ENCODE measurements at regions not wholly inside any gene's neighbourhood (a gene's known extent, or its start where the extent isn't known, plus 50 kb on each side); places are given as distances from the start of the nearest gene placed in this dataset.

DNA sequence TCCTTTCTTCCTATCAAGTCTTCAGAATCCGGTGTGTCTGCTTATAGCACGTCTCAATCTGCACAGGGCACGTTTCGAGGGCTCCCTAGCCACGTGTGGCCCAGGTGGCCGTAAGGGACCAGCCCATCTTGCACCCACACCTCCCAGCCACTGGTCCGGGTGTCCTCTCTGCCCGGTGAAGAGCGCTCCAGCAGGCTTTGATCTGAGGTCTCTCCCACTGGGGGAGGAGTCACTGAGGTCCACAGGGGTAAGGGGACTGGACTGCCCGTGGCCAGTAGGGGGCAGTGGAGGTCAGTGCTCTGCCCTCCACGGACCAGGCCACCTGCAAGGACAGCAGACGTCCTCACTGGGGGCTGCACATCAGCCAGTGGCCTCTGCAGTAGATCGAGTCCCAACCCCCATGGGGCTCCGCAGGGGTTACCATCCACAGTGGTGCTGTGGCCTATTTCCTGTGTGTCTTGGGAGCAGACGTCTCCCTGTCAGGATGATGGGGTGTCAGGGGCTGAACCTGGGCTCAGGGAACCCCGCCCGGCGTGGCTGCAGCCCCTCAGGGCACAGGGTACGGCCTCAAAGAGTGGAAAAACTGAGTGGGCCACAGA lies 204.1 kb upstream of the CIBAR2 start:
- no peak for DNase-seq

GRCh38 chr16:85316944-85317343 lies 204.7 kb upstream of the CIBAR2 start:
- DNase-seq = no peak

GRCh38 chr16:85317704-85318103 lies 205.4 kb upstream of the CIBAR2 start:
- no peak for DNase-seq

DNA sequence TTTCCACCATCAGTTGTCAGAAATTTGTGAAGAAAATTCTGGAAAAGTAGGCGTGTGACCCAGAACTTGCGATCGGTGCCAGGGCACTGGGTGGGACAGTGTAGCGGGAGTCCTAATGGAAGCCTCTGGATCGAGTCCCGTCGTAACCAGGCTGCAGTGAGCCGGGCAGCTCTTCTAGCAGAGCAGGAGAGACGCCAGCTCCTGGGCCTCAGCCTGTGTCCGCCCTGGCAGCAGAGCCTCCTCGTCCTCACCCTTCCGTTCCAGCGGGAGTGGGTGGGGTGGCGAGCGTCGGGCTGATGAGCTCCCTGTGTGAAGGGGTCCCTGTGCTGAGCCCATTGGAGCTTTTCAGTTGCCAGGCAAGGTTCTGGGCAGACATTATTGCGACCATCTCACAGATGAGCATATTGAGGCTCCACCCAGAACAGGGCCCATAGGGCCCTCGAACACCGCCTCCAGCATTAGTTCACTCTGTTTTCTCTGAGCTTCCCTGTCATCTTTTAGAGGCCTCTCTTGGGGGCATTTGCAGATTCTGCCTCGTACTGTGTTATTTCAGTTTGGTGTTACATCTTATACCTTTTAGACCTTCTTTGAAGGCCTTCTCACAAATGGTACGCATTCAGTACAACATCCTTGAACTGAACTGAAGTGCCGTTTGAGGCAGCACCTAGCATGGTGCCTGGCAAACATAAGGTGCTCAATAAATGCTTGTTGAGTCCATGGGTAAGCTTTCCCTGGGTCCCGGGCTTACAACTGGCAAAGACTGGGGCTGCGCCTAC lies 207.1 kb upstream of the CIBAR2 start:
- no peak for DNase-seq

GRCh38 chr16:85319984-85320440 lies 207.7 kb upstream of the CIBAR2 start:
- DNase-seq = no peak

- no peak for DNase-seq
Measured at GRCh38 chr16:85320677-85321385, 208.6 kb upstream of the CIBAR2 start.

- no peak for DNase-seq
Measured at GRCh38 chr16:85321509-85322271, 209.4 kb upstream of the CIBAR2 start.

DNA sequence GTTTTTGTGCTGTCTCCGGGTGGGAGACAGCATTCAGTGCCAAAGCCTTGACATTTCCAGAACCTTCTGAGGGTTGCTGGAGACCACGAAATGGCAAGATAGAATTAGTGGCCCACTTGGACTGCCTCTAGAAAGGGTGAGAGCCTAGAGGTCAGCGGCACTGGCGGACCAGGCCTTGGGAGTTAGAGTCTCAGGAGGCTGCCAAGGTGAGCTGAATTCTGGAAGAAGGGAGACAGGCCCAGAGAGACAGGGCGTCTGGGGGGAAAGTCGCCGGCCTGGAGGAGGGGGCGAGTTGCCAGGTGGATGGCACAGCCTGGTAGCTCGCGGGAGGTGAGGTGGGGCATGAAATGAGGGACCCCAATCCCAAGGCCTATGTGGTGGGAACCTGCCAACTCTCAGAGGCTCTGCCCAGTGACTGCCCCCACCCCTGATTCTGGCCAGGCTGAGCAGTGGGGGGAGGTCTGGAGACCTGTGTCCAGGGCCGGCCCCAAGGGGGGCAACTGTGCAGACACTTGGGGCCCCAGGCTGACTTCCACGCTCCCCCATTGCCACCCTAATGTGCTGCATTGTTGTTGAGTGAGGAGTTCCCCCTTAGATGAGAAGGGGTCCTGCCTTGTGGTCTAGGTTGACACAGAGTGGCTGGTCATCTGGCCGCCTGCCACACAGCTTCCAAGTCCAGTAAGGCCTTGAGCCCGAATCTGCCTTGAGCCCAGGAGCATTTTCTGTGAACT lies 211.1 kb upstream of the CIBAR2 start:
- DNase-seq = no peak

DNA sequence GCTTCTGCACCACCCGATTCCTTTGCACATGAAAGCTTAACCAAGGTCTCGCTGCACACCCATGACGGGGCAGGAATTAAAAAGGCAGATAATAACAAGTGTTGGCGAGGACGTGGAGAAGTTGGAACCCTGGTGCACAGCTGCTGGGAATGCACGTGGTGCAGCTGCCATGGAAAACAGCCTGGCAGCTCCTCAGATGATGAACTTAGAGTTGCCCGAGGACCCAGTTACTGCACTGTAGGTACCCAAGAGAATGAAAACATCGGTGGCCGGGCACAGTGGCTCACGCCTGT lies 211.6 kb upstream of the CIBAR2 start:
- no peak for DNase-seq

DNA sequence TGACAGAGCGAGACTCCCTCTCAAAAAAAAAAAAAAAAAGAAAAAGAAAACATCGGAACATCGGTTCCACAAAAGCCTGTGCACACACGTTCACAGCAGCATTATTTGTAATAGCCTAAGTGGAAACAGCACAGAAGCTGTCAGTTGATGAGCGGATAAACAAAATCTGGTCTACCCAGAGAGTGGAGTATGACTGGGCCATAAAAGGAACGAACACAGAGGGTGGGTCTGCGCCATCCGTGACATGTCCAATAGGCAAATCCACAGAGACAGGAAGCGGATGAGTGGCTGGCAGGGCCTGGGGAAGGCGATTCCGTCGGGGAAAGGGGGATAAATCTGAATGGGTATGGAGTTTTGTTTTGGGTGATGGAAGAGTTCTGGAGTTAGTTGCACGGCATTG lies 212.2 kb upstream of the CIBAR2 start:
- no peak for DNase-seq

DNA sequence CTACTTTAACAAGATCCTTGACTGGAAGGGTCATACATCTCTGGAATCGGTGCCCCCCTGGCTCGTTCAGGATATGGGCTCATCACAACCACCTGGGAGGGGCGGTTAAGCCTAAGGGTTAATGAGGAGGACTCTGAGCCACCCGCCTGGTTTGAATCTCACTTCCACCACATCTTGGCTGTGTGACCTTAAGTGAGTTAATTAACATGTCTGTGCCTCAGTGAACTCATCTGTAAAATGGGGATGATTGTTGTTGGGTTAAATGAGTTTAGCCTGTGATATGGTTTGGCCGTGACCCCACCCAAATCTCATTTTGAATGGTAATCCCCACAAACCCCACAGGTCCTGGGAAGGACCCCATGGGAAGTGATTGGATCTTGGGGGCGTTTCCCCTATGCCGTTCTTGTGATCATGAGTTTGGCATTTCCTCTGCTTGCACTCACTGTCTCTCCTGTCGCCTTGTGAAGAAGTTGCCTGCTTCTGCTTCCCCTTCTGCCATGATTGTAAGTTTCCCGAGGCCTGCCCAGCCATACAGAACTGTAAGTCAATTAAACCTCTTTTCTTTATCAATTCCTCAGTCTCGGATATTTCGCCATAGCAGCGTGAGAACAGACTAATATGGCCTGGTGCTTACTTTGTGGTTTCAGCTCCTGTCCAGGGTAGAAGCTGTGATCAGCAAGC lies 214.0 kb upstream of the CIBAR2 start:
- no peak for DNase-seq

DNA sequence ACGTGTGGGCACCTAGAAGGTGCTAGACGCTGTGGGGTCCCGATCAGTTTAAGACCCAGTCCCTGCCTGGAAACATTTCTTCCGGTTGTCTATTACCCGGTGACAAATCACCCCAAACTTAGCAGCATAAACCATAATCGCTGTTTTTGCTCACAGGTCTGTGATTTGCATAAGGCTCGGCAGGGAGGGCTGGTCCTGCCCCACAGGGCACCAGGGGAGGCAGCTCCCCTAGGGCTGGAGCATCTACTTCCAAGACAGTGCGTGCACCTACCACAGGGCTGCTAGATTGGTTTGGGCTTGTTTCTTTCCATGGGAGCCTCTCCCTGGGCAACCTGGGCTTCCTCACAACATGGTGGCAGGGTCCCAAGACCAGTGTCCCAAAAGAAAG lies 214.5 kb upstream of the CIBAR2 start:
- DNase-seq = no peak

DNA sequence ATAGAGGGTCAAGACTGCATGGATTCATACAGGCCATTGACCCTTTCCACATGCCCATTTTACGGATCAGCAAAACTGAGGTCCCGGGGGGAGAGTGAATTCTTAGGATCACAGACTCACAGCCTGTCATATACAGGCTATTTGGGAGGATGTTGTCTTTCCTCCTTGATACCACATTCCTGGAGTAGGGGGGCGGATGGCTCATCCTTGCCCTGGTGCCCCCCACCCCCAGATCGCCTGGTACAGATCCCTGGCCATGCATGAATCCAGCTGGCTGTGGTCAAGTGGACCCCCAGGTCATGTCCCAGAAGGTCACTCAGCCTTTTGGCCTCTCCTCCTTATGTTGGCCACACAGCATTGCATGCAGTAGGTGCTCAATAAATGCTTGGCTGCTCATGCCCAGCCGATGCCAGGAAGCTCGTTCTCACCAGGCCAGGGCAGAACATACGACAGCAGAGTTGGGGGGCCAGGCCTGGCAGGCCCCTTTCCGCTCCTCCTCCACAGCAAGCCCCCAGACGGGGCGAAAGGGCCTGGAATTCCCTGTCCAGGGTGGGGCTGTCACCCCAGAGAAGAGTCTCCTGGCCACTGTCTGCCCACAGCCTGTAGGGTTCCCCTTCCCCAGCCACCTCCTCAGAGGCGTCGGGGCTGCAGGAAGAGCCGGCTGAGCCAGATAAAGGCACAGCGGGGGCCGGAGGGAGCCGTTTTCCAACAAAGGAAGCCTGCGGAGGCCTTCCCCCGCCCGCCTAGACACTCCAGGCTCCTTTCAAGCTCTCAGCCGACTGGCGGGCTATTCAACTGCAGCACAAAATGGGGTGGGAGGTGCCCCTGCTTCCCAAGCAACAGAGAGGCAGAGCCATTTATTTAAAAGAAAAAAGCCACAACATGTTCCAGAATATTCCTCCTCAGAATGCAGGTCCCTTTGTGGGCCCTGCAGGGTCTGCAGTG lies 215.7 kb upstream of the CIBAR2 start:
- peak; percentile 89 for DNase-seq

GRCh38 chr16:85328676-85329058 lies 216.4 kb upstream of the CIBAR2 start:
- peak; percentile 83 for DNase-seq

DNA sequence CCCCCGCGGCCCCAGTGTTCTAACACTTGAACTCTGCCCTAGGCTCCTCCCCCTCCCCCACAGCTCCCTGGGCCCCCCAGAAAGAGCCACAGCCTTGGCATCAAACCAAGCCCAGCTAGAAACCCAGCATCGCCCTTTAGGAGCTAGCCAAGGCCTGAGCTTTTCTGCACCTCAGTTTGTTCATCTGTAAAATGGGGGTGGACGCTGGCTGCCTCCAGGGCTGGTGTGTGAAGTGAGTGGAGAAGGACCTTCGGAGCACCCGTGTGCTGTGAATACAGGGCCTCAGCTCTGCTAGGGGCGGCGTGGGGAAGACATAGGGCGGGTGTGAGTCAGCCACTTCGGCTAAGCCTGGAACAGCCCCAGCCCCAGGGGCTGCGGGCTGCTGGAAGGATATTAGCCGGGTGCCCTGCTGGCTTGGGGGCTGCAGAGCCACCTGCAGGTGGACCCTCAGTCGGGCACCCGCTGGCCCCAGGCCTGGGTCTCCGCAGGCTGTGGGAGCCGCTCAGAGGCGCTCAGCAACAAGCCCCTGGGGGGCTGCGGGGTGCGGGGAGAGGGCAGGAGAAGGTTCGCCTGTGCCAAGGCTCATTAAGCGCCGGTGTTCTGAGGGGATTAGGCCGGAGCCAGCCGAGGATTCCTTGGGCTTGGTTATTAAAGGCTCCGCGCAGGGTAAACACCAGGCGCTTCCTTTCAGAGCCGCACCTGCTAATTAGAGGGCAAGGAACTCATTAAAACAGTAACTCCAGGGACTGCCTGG lies 217.0 kb upstream of the CIBAR2 start:
- peak; percentile 78 for DNase-seq

DNA sequence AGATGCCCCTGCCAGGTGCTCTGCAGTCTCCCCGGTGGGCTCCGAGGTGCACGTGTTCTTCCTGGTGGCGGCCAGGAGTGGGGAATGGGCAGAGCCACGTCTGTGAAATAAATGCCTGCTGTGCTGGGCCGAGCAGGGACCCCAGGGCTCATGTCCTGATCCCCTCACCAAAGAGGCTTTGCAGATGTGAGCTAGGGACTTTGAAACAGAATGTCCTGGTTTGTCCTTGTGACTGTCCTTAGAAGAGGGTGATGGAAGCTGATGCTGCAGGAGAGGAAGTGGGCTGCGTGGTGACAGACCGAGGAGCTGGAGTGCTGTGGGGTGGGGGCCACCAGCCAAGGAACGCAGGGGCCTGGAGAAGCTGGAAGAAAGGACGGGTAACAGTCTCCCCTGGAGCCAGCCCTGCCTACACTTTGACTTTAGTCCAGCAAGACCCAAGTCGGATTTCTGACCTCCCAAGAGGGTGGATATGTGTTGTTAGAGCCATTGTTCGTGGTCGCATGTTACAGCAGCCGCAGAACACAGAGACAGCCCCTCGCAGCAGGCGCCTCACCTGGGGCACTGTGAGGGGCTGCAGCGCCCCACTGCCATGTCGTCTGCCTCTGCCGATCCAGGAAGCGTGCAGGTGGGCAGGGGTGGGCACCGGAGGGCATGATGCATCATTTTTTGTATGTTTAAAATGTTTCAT lies 217.9 kb upstream of the CIBAR2 start:
- DNase-seq = no peak

GRCh38 chr16:85330694-85331188 lies 218.5 kb upstream of the CIBAR2 start:
- peak; percentile 58 for DNase-seq

DNA sequence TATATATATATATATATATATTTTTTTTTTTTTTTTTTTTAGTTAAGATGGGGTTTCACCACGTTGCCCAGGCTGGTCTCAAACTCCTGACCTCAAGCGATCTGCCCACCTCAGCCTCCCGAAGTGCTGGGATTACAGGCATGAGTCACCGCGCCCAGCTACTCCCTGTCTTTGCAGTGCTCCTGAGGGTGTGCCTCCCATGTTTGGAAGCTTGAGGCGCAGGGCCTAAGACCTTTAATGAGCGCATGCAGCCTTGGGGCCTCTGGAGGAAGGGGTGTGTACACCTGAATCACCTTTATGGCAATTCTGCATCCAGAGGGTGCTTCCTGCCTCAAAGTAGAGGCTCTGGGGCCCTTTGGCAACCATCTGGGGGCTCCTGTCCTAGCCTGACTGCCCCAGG lies 219.4 kb upstream of the CIBAR2 start:
- no peak for DNase-seq

DNA sequence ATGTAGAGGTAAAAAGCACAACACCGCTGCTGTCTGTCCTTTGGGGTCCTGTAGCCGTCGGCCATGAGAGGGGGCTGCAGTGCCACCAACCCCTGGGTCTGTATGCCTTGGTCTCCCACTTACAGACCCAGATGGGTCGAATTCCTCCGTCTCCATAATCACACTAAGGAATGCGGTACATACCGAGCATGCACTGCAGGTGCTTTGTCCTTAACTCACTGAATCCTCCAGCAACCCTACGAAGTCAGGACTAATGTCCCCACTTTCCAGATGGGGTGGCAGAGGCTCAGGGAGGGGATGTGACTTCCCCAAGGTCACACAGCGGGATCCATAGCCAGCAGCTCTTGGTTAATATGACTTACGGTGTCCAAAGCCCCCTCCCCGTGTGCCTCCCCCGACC lies 219.9 kb upstream of the CIBAR2 start:
- DNase-seq = no peak

- DNase-seq = no peak
Measured at GRCh38 chr16:85333337-85333736, 221.1 kb upstream of the CIBAR2 start.
